GM18519 (cell line): ENCODE measurements at regions not wholly inside any gene's neighbourhood (a gene's known extent, or its start where the extent isn't known, plus 50 kb on each side); places are given as distances from the start of the nearest gene placed in this dataset.
"Not testable (repeated sequence)": the region's sequence is repeated elsewhere in the genome, so short reads cannot be mapped to it uniquely, and the experiment has no call there.

Experiments used
- ATAC-seq: cut with Tn5 transposase; IDR thresholded peaks from one replicate; pipeline ENCODE4 v1.9.1; 2021; ENCODE audit warnings: mild to moderate bottlenecking, moderate library complexity; ENCODE audit not compliant: unreplicated experiment, low FRiP score

DNA sequence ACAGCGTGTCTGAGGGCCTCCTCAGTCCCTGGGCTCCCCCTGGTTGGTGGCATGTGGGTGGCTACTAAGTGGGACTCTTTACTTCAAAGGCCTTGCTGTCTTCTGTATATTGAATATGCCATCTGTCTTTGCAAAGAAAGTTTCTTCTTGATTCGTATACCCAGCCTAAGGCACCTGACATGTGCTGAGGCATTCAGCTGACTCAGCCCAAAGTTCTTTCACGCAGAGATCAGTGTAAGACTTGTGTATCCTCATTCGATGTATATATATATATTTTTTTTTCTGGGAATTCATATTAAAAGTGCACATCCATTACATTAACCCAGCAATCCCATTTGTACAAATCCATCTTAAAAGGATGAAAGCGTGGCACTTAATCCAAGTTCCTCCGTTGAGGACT, 115.1 kb upstream of the PMEPA1 start:
- no peak for ATAC-seq

GRCh38 chr20:57821935-57822334, 112.1 kb upstream of the PMEPA1 start:
- no peak for ATAC-seq

- no peak for ATAC-seq
Measured at GRCh38 chr20:57819691-57820380, 110.0 kb upstream of the PMEPA1 start.

GRCh38 chr20:57819291-57819690, 109.5 kb upstream of the PMEPA1 start:
- ATAC-seq = no peak

DNA sequence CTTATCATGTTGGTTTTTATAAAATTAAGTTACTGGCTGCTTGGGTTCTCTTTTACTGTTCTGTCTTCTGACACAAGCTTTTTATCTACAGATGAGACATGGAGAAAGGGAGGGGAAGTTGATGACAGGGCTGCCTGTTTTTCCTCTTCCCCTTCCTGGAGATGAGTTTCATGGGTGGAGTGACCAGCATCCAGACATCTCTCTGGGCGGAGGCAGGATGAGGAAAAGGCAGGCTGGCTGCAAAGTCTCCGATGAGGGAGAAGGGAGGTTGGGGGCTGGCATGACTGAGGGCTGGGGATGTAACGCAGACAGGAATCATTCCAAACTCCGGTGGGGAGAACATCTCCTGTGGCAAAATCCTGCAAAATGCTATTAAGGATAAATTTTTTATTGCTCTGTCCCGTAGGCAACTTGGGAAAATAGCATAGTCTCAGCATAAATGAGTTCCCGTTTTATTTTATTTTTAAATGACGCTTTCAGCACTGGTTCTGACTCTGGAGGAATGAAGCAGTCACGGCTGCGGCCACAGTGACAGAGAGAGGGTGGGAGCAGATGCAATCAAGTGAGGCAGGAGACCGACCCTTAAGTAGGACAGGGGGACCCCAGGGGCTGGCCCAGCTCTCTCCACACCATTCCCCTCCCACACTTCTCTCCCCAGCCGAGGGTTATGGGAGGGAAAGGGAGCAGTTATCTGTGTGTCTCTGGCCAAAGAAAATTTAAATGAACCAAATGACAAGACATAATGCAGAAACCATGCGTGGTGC, 108.8 kb upstream of the PMEPA1 start:
- ATAC-seq = no peak

- no peak for ATAC-seq
Measured at GRCh38 chr20:57815405-57815804, 105.6 kb upstream of the PMEPA1 start.

GRCh38 chr20:57814529-57814928, 104.7 kb upstream of the PMEPA1 start:
- no peak for ATAC-seq

DNA sequence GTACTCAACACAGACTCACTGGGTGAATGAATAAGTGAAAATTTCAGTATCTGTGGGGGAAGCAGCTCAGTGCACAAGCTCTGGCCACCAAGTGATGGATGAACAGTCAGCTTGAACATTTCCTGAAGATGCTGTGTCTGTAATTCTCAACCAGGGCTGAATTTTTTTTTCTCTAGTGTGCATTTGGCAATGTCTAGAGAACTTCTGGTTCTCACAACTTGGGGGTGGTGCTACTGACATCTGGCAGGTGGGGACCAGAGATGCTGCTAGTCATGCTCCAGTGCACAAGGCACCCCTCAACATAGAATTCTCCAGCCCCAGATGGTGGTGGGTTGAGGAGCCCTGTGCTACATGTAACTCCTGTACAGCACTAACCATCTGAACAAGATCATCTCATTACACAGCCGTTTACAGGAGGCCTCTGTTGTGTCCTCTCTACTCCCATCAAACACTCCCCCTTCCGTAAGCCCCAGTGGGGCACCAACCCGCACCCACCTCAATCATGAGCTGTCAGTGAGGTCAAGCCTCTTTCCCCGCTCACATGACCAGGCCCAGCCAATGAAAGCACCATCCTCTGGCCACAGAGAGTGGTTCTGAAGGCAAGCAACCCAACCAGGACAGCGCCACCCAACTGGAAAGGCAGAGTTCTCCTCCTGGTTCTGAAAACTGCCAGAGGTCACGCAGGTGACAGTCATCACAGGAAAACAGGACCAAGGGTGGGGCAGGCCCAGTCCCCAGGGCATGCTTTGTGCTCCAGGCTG, 103.9 kb upstream of the PMEPA1 start:
- no peak for ATAC-seq

GRCh38 chr20:57812632-57813031, 102.8 kb upstream of the PMEPA1 start:
- ATAC-seq = not testable (repeated sequence)

GRCh38 chr20:57811374-57812020, 101.7 kb upstream of the PMEPA1 start:
- ATAC-seq = no peak

DNA sequence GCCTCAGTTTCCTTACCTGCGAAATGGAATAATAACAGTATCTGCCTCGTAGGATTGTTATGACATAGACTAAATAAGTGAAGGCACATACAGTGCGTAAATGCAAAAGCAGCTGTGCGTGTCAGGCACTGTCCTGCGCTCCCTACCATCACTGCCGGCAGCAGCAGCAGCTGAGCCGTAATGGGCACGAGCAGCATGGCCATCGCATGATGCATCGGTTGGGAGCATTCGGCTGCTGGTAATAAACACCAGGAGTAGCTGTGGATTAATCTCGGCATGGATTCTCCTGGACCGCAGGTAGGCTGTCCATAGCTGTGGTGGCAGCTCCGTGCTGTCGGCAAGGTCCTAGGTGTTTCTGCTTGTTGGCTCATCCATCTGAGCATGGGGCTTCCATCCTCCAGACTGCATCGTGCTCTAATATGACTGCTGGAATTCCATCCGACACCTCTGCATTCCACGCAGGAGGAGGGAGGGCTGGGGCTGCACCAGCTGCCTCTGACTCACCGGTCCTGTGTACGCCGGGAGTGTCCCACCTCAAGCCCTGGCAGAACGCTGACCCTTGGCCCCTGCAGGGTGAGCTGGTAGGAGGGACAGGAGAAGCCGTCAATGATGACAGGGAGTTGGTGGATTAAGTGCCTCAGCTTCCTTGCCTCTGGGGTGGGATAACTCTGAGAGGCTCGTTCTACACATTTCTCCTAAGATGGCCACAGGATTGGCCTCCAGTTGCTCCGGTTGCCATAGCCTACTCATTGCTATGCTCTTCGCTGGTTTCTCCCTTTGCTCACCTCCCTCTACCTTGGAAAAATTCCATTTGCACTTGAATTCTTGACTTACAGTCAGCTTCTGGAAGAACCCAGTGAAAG, 100.9 kb upstream of the PMEPA1 start:
- no peak for ATAC-seq

- no peak for ATAC-seq
Measured at GRCh38 chr20:57809661-57810172, 99.9 kb upstream of the PMEPA1 start.

- ATAC-seq = no peak
Measured at GRCh38 chr20:57809149-57809548, 99.3 kb upstream of the PMEPA1 start.

- no peak for ATAC-seq
Measured at GRCh38 chr20:57808264-57809070, 98.7 kb upstream of the PMEPA1 start.

DNA sequence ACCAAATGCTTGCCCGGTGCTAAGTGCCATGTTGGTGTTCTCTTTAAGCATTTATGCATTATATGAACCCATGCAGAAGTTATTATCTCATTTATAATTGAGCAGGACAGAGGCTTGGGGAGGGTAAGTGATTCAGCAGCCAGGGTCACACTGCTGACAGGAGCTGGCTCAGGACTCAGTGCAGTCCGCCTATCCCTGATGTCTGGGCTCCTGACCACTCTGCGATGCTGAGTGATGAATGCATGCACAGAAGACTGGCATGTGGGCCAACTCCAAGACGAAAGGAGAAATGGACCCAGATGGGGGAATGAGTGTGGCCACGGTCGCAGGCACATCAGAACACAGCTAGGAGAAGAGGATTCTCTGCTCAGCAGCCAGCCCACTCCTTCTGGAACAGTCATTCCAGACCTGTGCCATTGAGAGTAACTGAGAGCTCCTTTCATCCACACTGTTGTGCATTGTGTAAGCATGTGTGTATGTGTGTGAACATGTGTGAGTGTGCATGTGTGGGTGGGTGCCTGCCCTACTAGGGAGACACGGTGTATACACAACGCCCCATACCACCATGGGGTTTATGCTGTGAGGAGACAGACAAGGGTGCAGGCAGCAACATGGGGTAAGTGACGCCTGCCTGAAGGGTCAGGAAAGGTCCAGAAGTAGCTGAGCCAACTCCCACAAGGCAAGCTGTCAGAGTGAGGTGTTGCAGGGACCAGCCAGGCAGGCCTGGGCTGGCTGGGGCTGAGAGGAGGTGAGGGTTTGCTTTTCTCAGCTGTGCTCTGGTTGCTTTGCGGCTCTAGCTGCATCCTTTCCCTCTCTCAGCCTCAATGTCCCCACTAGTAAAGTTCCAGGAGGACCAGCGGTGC, 97.8 kb upstream of the PMEPA1 start:
- no peak for ATAC-seq

DNA sequence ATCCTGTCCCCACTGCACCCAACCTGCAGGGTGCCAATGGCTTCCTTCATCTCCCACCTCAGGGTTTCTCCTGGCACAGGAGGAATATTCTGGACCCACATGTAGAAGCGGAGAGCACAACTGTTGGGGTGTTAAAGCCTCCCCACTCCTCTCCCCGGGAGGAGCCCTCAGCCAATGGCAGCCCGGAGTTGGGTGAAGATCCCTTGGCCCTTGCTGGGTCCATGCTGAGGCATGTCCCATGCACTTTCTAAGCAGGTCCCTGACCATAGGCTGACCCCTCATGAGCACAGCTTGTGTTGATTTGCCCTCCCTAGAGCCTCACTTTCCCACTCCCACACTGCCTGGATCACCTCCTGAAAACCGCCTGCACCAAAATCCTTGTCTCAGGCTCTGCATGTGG, 97.2 kb upstream of the PMEPA1 start:
- no peak for ATAC-seq

DNA sequence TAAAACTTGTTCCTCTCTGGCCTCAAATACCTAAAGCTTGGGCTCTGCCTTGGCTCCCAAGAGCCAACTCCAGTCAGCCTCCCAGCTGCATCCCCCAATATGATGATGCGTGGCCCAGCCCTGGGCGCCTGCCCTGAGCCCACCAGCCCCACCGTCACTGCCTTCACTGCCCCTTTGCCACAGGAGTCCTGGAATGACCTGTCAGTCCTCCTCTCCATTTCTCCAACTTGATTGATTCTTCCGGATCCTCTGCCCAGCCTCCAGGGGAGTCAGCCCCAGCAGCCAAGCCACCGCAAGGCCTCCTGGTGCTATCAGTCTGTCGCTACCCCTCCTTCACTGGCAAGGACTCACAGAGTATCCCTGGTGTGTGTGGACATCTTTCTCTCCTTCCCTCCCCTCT, 96.7 kb upstream of the PMEPA1 start:
- no peak for ATAC-seq

- ATAC-seq = no peak
Measured at GRCh38 chr20:57805747-57806146, 95.9 kb upstream of the PMEPA1 start.
